ENCODE measurements at regions not wholly inside any gene's neighbourhood (a gene's known extent, or its start where the extent isn't known, plus 50 kb on each side); places are given as distances from the start of the nearest gene placed in this dataset.

DNA sequence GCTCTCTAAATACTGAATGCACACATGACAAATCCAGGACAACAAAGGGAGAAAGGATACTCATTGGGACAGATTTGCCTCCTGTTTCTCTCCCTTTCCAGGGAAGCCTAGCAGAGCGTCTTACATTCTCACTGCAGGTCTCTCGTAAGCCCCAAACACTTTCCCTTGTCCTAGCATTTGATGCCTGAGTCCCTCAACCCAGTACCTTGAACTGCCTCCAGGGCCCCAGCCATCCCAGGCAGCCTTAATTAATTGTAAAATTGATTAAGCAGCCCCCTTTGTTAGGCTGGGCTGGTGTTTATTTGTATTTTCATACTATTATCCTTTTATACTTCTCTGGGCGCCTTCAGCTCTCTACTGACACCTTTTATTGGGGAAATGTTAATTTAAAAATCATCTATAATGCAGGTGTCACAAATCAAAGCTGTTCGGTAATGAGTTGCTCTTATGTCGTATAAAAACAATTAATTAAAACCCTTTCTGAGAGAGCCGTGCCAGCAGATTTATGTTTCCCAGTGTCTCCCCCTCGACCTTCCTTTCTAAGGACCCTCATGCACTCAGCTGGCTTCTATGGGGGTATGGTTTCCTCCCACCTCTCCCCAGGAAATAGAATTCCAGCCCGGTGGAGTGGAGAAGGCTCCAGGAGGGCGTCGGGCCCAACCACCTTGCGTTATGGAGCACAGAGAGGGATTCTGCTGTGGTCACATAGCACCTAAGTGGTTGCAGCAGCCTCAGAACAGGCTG is 243.8 kb downstream of the RPS24 start:
- no peak for DNase-seq

DNA sequence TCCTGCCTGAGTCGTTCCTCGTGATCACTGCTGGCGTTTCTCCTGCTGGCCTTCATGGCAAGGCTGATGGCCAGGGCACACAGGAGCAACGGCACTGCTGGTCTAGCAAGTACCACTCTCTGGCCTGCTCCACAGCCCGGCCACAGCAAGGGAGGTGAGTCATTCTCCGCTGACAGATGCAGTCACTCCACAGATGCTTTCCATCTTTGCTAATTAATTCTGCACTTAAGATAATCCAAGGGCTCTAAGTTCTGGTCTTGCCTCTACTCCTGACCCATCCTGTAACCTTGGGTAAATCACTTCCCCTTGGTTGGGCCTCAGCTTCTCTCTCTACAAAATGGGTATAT is 244.4 kb downstream of the RPS24 start:
- DNase-seq: no peak

DNA sequence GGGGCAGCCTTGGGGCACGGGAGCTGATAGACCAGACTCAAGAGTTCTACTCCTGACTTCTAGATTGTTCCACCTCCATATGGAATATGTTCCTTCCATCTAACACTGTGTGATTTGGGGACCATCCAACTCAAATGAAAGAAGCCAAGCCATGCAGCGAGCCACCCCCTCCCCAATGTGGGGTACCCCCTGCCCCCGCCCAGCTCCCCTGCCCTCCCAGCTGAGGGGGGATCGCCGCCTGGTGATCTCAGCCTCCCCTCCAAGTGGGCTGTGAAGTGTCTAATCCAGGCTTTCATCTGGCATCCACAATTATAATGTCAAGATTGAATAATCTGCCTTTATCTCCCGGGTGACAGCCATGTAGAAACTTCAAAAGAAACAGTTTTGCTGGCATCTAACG is 246.1 kb downstream of the RPS24 start:
- DNase-seq: no peak

DNA sequence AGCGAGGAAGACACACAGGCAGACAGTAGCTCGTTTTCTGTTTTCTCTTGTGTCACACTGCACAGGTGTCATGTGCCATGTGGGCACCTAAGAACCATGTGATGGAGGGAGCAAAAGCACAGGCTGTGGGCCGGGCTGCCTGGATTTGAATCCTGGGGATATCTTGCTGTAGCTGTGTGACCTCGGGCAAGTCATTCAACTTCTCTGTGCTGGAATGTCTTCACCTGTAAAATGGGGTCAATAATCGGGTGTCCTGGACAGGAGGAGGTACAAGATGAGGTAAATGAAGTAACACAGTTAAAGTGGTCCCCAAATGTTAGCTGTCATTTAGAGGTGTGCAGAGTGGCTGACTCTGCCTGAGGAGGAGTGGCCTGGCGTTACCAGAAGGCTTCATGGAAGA is 246.9 kb downstream of the RPS24 start:
- DNase-seq: no peak

DNA sequence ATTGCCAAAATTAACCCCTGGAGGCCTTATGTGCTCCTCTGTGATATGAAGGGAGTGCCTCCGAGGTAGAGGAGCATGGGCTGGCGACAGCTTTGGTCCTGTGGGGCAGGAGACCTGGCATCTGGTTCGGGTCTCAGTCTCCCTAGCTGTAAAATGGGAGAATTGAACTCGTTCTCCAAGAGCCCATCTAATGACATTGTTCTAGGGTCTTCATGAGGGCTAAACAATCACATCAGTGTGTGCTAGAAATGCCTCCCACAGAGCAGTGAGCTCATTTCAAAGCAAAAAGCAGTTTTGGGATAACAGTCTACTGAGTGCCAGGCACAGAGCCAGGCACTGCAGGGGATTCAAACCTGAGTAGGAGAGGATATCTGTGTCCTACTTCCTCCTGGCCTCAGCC is 248.0 kb downstream of the RPS24 start:
- no peak for DNase-seq

DNA sequence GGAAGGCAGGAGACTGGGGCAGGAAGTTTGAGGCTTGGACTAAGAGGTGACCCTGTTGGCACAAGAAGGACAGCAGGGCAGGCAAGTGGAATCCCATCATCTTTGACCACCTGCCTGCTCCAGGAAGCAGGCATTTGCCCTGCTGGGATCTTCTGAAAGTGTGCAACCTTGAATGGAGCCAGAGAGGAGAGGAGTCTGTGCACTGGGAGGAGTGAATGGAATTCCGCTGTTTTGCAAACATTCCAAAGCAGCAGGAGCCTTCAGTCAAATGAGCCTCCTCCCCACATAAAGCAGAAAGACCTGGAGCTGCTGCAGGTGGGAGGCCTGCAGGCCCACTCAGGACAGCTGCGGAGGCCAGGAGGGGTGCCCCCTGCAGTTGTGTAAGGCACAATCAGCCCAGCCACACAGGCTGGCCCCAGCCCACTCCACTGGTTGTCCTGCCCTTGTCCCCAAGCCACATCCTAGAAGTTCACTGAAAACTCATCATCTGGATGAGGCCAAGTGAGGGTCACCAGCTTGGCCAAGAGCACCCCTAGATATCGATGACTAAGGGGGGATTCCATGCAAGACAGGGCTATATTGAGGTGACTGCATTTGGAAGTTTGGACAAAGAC is 249.5 kb downstream of the RPS24 start:
- no peak for DNase-seq

DNA sequence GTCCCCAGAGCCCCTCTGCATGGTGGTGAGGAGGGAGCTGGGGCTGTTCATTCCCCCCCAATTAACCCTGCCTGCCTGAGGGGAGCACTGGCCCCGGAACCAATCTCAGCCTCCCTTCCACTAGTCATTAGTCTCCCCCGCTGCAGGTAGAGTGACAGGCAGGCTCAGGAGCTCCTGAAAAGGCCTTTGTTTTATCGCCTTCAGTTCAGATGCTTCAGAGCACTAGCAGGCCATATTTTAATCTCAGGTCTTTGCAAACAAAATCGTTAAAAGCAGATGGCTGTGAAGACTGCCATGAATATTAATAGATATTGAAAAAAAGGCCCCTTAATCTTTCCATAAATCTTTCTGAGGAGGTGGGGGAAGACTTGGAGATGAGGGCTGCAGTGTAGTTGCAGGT is 250.7 kb downstream of the RPS24 start:
- DNase-seq: no peak

DNA sequence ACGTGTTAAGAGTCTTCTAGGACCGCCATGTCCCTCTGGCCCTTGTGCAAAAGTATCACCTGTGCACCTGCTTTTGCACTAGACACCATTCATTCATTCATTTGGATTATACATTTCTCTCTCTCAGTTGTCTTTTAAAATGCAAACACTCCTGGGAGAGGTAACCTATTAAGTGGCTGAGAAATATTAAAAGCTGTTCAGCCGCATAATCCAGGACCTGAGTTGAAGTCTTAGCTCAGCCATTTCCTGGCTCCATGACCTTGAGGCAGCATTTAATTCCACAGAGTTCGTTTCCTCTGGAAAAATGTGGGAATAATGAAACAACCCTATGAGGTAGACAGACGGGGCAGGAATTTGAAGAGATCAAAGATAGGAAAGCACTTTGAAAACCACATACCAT is 251.6 kb downstream of the RPS24 start:
- DNase-seq: no peak

DNA sequence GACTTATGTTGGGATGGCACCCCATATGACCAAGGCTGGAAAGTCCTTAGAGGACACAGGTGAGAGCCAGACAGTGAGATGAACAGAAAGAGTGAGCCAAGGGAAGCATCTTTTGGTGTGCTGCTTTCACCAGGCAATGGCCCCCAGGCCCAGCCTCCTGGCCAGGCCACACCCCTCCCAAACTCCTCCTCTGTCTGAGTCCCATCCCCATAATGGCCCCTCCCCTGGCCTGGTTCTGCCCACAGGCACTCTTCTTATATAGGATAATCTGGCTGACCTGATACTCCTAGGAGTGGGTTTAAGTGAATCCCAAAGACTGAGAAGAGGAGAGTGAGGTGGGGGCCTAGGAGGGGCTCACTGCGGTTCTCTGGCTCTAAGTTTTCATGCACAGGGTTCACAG is 252.5 kb downstream of the RPS24 start:
- DNase-seq: no peak

DNA sequence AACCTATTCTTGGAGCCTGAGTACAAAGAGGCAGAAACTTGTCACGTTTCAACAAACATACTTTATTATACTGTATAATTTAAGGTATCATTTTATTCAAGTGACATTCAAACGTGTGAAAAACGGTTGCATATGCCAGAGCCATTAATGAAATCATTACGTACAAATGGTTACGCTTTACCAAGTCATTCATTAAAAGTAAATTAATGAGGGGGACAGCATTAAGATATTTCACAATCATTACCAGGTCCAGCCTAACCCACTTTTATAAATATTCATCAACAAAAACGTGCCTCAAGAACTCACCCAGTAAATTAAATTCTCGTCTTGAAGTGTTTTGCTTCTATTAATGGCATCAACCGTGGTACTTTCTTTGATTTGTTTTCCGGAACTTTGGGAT is 253.0 kb downstream of the RPS24 start:
- no peak for DNase-seq

DNA sequence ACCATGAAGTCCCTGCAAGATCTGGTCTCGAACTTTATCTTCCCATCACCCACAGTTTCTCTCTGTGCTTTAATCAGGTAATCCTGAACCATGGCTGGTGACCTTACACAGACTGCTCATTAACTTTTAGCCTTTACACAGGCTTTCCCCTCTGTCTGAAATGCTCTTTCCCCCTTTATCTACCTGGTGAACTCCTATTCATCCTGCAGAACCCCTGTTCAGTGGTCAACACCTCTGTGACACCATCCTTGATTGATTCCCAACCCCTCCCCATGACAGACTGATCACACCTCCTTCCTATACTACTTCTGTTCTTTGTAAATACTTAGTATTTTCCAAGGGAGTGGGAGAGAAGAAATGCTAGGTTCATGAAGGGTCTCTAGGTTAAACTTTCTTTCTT is 254.0 kb downstream of the RPS24 start:
- DNase-seq: no peak

DNA sequence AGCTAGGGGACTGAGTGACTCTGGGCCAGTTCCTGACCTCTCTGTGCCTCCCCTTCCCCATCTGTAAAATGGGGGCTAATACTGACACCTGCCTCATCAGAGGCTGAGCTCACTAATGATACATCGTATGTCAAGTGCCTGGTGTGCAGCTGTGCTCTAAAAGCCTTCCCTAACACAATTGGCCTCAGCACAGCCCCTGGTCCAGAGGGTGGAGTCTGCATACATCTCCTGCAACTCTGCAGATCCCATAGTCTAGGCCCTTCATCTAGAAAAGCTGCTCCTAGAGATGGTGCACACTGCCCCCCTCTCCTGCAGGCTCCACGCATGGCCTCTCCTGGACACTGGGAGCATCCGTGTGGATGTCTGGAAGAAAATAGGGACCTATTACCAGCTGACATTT is 255.0 kb downstream of the RPS24 start:
- DNase-seq: no peak

DNA sequence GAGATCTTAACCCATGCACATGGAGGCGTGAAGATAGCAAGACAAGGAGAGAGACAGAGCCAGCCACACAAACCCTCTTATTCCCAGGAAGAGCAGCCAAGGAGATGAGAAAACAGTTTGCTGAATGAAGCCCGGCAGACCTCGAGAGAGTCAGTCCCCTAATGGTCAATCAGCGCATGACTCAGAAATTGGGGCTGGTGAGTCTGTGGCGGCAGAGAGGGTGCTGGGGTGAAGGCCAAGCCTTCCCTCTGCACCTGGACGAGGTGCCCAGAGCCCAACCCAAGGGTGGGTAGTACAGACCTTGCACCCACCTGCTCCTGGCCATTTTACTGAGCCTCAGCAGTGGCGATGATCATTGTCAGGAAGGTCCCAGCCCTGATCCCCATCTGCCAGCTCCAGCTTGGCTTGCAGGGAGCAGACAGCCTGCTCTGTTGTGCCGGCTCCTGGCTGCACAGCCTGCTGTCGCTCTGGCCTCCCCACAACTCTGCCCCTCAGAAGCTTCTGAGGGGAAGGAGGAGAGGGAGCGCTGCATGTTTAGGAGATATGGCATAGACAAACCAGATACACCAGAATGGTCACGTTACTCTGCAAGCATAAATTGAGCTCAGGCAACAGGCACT is 256.6 kb downstream of the RPS24 start:
- DNase-seq: no peak

DNA sequence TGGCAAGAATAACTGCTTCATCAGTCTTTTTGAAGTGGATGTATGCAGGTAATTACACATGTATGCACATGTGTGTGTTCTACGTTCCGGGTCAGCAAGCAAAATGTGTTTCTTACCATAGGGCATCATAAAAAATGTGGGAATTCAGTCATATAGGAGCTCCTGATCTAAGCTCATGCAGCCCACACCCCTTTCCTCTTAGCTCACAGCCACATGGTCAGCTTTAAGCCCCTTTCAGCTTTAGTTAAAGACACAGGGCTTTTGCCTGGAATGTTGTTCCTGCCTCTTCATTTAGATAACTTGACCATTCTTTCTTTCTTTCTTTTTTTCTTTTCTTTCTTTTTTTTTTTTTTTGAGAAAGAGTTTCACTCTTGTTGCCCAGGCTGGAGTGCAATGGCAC is 258.1 kb downstream of the RPS24 start:
- no peak for DNase-seq

DNA sequence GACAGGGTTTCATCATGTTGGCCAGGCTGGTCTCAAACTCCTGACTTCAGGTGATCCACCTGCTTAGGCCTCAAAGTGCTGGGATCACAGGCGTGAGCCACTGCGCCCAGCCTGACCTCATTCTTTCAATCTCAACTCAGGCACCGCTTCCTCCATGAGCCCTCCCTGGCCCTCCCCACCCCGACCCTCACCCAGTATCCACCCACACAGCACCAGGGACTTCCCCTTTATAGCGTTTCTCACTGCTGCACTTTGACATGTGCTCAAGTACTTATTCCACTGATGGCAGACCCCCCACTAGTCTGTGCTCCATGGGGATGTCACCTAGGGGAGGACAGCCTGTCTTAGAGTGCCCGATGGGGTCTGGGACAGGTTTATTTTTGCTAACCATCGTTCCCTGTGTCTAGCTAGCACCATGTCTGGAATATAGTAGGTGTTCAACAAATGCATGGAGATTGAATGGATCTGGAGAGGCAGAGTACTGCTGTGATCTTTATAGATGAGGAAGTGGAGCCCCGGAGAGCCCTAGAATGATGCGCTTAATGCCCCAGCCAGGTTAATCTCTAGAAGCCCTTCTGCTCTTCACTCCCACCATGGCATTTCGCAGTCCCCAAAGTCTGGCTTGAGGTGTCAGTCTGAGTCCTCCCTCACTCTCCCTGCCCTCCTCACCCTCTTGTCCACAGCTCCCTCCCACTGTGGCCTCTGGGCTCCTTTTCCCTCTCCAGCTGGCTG is 258.8 kb downstream of the RPS24 start:
- DNase-seq: no peak

DNA sequence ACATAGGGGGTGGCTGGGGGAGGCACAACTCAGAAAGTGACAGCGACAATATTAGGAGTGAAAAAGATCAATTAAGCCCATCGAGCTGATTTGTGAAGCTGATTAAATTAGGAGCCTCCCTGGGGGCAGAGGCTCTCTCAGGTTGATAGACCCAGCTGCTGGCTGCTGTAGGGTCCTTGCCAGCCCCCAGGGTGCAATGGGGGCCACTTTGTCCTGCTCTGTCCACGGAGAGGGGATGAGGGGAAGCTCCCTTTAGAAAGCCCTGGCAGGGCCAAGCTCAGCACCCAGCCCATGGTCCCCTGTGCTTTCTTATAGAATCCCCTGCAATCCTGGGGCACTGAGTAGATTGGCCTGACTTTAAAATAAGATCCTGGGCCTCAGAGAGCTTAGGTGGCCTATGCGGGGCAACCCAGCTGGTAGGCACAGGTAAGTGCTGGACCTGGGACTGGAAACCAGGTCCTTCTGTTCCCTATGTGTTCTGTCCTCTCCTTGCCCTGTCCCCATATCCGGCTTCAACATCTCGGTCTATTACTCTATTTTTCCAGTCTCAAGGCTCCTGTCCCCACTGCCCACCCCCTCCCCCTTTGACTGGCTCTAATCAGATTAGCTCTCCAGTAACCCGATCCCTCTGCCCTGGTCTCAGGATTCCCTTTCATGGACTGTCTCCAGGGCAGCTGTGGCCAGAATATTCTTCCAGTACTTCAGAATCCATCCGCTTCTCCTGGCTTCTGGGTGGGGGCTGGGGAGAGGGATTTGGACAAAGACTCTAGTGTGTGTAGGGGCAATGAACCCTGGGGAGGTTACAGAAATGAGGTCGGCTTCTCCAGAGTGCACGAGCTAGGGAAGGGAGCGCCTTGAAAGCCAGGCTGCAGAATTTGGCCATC is 259.6 kb downstream of the RPS24 start:
- DNase-seq: no peak

DNA sequence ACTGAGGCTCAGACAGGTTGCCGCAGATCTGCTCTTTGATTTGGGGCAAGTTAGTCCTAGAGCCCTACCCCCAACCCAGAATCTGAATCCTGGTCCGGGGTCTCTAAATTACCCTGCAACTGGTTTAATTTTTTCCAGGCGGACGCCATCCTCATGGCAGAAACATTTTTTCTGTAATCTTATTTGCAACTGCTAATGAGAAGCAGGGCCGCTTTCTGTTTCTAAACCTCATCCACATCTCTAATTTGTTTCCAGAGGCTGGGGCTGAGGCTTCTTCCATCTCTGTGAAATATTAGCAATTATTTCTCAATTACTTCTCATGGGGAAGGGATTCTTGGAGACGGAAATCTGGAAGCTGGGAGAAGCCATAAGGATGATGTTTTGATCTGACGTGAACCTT is 261.6 kb downstream of the RPS24 start:
- DNase-seq: no peak

DNA sequence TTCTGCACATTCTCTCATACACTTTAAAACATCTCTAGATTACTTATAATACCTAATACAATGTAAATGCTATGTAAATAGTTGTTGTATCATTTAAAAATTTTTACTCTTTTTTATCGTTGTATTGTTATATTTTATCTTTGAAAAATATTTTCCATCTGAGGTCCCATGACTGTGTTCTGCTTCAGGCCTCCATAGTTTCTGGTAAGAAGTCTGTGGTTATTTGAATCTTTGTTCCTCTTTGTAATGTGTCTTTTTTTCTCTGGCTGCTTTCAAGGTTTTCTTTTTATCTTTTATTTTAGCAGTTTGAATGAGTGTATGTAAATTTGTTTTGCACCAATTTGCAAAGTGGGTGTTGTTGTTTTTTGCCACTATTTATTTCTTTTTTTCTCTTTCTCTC is 263.1 kb downstream of the RPS24 start:
- no peak for DNase-seq

DNA sequence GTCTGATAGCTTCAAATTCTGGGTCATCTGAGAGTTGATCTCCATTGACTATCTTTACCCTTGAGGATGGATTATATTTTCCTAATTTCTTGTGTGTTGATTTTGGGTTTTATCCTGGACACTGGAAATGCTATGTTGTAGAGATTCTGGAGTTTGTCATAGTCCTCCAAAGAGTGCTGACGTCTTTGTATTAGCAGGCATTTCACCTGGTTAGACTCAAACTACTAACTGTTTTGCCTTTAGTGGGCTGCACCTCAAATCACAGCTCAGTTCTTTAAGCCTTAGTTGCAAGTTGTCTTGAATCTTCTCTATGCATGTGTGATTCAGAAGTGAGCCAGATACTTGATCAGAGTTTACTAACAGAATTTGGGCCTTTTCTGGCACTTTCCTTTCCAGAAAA is 264.3 kb downstream of the RPS24 start:
- DNase-seq: no peak

DNA sequence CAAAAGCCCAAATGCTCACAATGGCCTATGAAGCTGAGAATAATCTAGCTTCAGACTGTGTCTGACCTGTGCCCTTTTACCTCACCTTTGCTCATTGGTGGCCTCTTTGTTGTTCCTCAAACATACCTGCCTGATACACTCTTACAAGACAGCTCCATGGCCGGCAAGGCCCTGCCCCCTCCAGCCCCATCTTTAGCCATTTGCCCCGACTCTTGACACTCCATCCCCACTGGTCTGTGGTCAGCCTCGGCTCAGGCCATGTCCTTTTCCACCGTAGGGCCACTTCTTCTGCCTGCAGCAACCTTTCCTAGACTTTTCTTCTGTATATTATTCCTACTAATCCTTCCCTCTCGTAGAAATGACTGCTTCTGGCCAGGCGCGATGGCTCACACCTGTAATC is 265.2 kb downstream of the RPS24 start:
- DNase-seq: no peak

DNA sequence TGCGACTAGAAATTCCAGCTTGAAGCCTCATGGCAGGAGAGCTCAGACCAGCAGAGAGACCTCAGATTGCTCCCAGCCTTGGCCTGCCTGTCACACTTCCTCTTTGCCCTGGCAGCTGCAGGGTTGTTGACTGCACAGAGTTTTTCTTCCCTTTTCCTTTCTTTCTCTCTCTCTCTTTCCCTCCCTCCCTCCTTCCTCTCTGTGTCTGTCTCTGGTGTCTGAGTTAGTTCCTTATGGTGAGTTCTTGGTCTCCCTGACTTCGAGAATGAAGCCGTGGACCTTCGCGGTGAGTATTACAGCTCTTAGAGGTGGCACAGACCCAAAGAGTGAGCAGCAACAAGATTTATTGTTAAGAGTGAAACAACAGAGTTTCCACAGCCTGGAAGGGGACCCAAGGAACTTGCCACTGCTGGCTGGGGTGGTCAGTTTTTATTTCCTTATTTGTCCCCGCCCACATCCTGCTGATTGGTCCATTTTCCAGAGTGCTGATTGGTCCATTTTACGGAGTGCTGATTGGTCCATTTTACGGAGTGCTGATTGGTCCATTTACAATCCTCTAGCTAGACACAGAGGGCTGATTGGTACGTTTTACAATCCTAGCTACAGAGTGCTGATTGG is 266.3 kb downstream of the RPS24 start:
- DNase-seq: peak; percentile 6

DNA sequence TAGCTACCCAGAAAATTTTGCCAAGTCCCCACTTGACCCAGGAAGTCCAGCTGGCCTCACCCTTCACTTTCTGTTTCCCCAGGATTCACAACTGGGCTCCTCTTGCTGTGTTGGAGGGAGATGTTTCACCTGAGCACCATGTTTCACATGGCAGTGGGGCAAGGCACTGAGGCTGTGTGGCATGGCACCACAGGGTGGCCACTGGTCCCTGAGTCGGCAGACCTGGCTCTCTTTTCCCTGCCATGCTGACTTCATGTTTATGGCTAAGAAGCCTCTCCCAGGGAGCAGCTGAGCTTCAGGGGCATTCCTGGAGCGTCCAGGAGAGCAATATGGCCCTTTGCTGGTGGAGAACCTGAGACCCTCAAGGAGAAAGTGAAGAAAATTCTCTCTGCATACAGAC is 266.9 kb downstream of the RPS24 start:
- no peak for DNase-seq

DNA sequence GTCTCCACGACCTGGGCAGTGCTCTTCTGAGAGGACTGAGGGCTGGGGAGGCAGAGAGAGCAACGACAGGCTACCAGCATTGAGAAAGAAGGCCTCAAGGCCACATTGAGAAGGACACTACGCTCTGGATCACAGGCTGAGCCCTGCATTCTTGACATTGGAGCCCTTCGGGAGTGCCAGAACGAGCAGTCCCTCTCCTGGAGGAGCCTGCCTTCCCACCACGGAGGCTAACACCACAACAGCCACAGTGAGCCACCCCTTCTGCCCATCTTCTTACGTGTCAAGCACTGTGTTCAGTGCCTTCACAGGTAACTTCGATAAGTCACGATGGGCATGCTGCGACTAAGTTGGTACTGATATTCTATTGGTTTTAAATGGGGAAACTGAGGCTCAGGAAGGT is 267.8 kb downstream of the RPS24 start:
- no peak for DNase-seq
